Endothelial cell of umbilical vein (primary cell): ENCODE measurements at regions not wholly inside any gene's neighbourhood (a gene's known extent, or its start where the extent isn't known, plus 50 kb on each side); places are given as distances from the start of the nearest gene placed in this dataset.

Experiments
- EZH2 ChIP-seq: IDR thresholded peaks from 2 replicates; pipeline ENCODE4 v1.6.1; 2012; ENCODE audit warnings: borderline replicate concordance, low read depth, mild to moderate bottlenecking, moderate library complexity, low read length, inconsistent platforms; ENCODE audit not compliant: severe bottlenecking
- JUN ChIP-seq: IDR thresholded peaks from 2 replicates; pipeline ENCODE4 v1.6.1; 2011; ENCODE audit warnings: borderline replicate concordance, low read depth; ENCODE audit not compliant: insufficient read length, insufficient read depth
- MYC ChIP-seq: IDR thresholded peaks from one replicate; pipeline ENCODE4 v1.6.1; 2011; ENCODE audit warnings: mild to moderate bottlenecking, low read depth, low read length
- POLR2A ChIP-seq: IDR thresholded peaks from 2 replicates; pipeline ENCODE4 v1.6.1; 2012; ENCODE audit warnings: low read depth, mild to moderate bottlenecking, control low read depth, low read length
- POLR2AphosphoS5 ChIP-seq: IDR thresholded peaks from 2 replicates; pipeline ENCODE4 v1.6.1; 2012; ENCODE audit warnings: low read depth, mild to moderate bottlenecking, control low read depth, low read length, moderate library complexity; ENCODE audit not compliant: insufficient read depth
- TF ChIP-seq, protein P1 (sequence below), 2 donors: IDR thresholded peaks; 1 replicate in 1 of 2; 2 replicates in 1 of 2; pipeline ENCODE4 v1.5.1; 2011; ENCODE audit warnings: low read length in 2 of 2, mild to moderate bottlenecking in 2 of 2, moderate library complexity in 2 of 2, control low read depth in 1 of 2, inconsistent platforms in 1 of 2, low read depth in 1 of 2; ENCODE audit not compliant: insufficient read depth in 1 of 2; ENCODE audit errors: extremely low read depth in 1 of 2

DNA sequence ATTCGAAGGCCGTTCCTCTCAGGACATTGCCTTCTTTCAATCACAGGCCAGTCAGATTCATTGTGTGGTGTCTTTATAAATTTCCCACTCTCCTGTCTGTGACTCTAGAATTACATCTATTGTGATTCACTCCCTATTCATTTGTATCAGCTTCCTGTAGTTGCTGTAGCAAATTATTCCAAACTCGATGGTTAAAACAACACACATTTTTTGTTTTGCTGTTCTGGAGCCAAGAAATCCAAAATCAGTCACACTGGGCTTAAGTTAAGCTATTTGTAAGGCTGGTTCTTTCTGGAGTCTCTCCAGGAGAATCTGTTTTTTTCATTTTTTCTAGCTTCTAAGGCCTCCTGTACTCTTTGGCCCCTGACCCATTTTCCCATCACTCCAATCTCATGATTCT is 1487.0 kb upstream of the SLC10A2 start:
- TF ChIP-seq POLR2A (no peak), JUN (peak; percentile 35), POLR2AphosphoS5 (no peak), EZH2 (no peak), MYC (no peak)
- TF ChIP-seq, protein P1, sequence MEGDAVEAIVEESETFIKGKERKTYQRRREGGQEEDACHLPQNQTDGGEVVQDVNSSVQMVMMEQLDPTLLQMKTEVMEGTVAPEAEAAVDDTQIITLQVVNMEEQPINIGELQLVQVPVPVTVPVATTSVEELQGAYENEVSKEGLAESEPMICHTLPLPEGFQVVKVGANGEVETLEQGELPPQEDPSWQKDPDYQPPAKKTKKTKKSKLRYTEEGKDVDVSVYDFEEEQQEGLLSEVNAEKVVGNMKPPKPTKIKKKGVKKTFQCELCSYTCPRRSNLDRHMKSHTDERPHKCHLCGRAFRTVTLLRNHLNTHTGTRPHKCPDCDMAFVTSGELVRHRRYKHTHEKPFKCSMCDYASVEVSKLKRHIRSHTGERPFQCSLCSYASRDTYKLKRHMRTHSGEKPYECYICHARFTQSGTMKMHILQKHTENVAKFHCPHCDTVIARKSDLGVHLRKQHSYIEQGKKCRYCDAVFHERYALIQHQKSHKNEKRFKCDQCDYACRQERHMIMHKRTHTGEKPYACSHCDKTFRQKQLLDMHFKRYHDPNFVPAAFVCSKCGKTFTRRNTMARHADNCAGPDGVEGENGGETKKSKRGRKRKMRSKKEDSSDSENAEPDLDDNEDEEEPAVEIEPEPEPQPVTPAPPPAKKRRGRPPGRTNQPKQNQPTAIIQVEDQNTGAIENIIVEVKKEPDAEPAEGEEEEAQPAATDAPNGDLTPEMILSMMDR (IDR thresholded peaks at IDR 0.05; ENCODE audit: extremely low read depth in 1 of 2, insufficient read depth in 1 of 2, low read depth in 1 of 2, low read length in 2 of 2): no peak
